WERI-Rb-1 (cell line): ENCODE measurements at regions not wholly inside any gene's neighbourhood (a gene's known extent, or its start where the extent isn't known, plus 50 kb on each side); places are given as distances from the start of the nearest gene placed in this dataset.

ENCODE experiments used
- DNase-seq: peaks from one replicate; pipeline ENCODE4 v3.0.0-alpha.2; 2020
- H3K27ac ChIP-seq: fragments of 250-450 bp; sonication (Bioruptor Pico); 2 replicates; pipeline ENCODE4 v1.5.1; 2020; ENCODE audit warnings: mild to moderate bottlenecking, moderate library complexity
- H3K27me3 ChIP-seq: fragments of 250-450 bp; sonication (Bioruptor Pico); 2 replicates; pipeline ENCODE4 v1.5.1; 2021; ENCODE audit warnings: mild to moderate bottlenecking, low read depth, moderate library complexity; ENCODE audit not compliant: insufficient read depth, severe bottlenecking
- H3K36me3 ChIP-seq: fragments of 250-450 bp; sonication (Bioruptor Pico); 2 replicates; pipeline ENCODE4 v1.5.1; 2020; ENCODE audit warnings: mild to moderate bottlenecking, moderate library complexity
- H3K4me3 ChIP-seq: 2 replicates; pipeline ENCODE4 v1.5.1; 2011; ENCODE audit warnings: low read depth, mild to moderate bottlenecking, control low read depth, low read length
- H3K9me3 ChIP-seq: fragments of 250-450 bp; sonication (Bioruptor Pico); 2 replicates; pipeline ENCODE4 v1.5.1; 2021; ENCODE audit warnings: mild to moderate bottlenecking, moderate library complexity; ENCODE audit not compliant: severe bottlenecking
- CTCF ChIP-seq: IDR thresholded peaks from 2 replicates; pipeline ENCODE4 v1.5.1; 2011; ENCODE audit warnings: low read depth, mild to moderate bottlenecking, control low read depth, inconsistent platforms, low read length

- no peak overlapping the region for H3K4me3 ChIP-seq
- no peaks in the 10 kb centered on the region for H3K36me3 ChIP-seq
- no peak for TF ChIP-seq CTCF
- DNase-seq = no peak
- H3K9me3 ChIP-seq = no peaks in the 10 kb centered on the region
- H3K27ac ChIP-seq = no peak overlapping the region
- peaks cover 7% of the 10 kb centered on the region for H3K27me3 ChIP-seq
These were observed 171.5 kb downstream of the BUB3 start for GRCh38 chr10:123325663-123326190.

- TF ChIP-seq CTCF = no peak
- Histone ChIP-seq H3K27me3 (peaks cover 7% of the 10 kb centered on the region), H3K36me3 (no peaks in the 10 kb centered on the region), H3K27ac (no peak overlapping the region), H3K9me3 (no peaks in the 10 kb centered on the region), H3K4me3 (no peak overlapping the region)
- DNase-seq = no peak
These were observed 172.5 kb downstream of the BUB3 start for GRCh38 chr10:123326674-123327073.

GRCh38 chr10:123327450-123327849, 173.2 kb downstream of the BUB3 start:
- Histone ChIP-seq H3K27me3 (peaks cover 7% of the 10 kb centered on the region), H3K4me3 (no peak overlapping the region), H3K9me3 (no peaks in the 10 kb centered on the region), H3K27ac (no peak overlapping the region), H3K36me3 (no peaks in the 10 kb centered on the region)
- no peak for DNase-seq
- TF ChIP-seq CTCF = no peak

GRCh38 chr10:123327896-123328295, 173.7 kb downstream of the BUB3 start:
- Histone ChIP-seq H3K36me3 (no peaks in the 10 kb centered on the region), H3K9me3 (no peaks in the 10 kb centered on the region), H3K27me3 (peaks cover 7% of the 10 kb centered on the region), H3K4me3 (no peak overlapping the region), H3K27ac (no peak overlapping the region)
- no peak for DNase-seq
- no peak for TF ChIP-seq CTCF

GRCh38 chr10:123331438-123331837, 177.2 kb downstream of the BUB3 start:
- H3K36me3 ChIP-seq = no peaks in the 10 kb centered on the region
- no peak overlapping the region for H3K27ac ChIP-seq
- no peak for DNase-seq
- H3K4me3 ChIP-seq = no peak overlapping the region
- H3K27me3 ChIP-seq = peaks cover 3% of the 10 kb centered on the region
- TF ChIP-seq CTCF = no peak
- no peaks in the 10 kb centered on the region for H3K9me3 ChIP-seq

- Histone ChIP-seq H3K27me3 (peaks cover 19% of the 10 kb centered on the region), H3K27ac (no peak overlapping the region), H3K9me3 (no peaks in the 10 kb centered on the region), H3K4me3 (no peak overlapping the region), H3K36me3 (no peaks in the 10 kb centered on the region)
- DNase-seq = no peak
- no peak for TF ChIP-seq CTCF
These were observed 192.4 kb downstream of the BUB3 start for GRCh38 chr10:123346581-123346980.
